Activated T-helper 2 cell treated with anti-CD3 and anti-CD28 coated beads, Interferon-gamma antibody, Interleukin-2, Interleukin-4, amounts not matched to agents 10 μg/mL and 5 μg/mL and 100 μg/mL, durations not matched to agents 14 hours and 24 hours and 36 hours (primary cell): ENCODE measurements at regions not wholly inside any gene's neighbourhood (a gene's known extent, or its start where the extent isn't known, plus 50 kb on each side); places are given as distances from the start of the nearest gene placed in this dataset.

ENCODE experiments used
- DNase-seq: peaks from one replicate; pipeline ENCODE4 v3.0.0; 2021; ENCODE audit warnings: low spot score
- H3K27ac Mint-ChIP-seq: one replicate; pipeline ENCODE4 v1.8.0; 2021; ENCODE audit warnings: mixed read lengths
- H3K27me3 Mint-ChIP-seq: one replicate; pipeline ENCODE4 v1.8.0; 2021; ENCODE audit warnings: low read depth, mixed read lengths
- H3K36me3 Mint-ChIP-seq: one replicate; pipeline ENCODE4 v1.8.0; 2021; ENCODE audit warnings: low read depth, mixed read lengths
- H3K4me1 Mint-ChIP-seq: one replicate; pipeline ENCODE4 v1.8.0; 2021; ENCODE audit warnings: low read depth, mixed read lengths
- H3K4me3 Mint-ChIP-seq: one replicate; pipeline ENCODE4 v1.8.0; 2021; ENCODE audit warnings: low read depth, mild to moderate bottlenecking, moderate library complexity, mixed read lengths
- H3K9me3 Mint-ChIP-seq: one replicate; pipeline ENCODE4 v1.8.0; 2021; ENCODE audit warnings: mixed read lengths
- intact Hi-C: fragments of 100-400 bp; cut with micrococcal nuclease; formaldehyde crosslinking; loops from one replicate; pipeline ENCODE4 v1.15.1; 2023

GRCh38 chr4:177163532-177163931 lies 146.1 kb upstream of the NEIL3 start:
- Mint-ChIP-seq H3K36me3 (peaks cover 5% of the 10 kb centered on the region), H3K4me1 (peaks cover 14% of the 10 kb centered on the region), H3K27ac (no peak overlapping the region), H3K4me3 (no peak overlapping the region), H3K9me3 (no peaks in the 10 kb centered on the region), H3K27me3 (peaks cover 2% of the 10 kb centered on the region)
- intact Hi-C loops = no loop called here
- DNase-seq = no peak

- Mint-ChIP-seq H3K27me3 (no peaks in the 10 kb centered on the region), H3K4me3 (no peak overlapping the region), H3K4me1 (no peaks in the 10 kb centered on the region), H3K27ac (no peak overlapping the region), H3K9me3 (peaks cover 8% of the 10 kb centered on the region), H3K36me3 (peaks cover 6% of the 10 kb centered on the region)
- no peak for DNase-seq
- intact Hi-C loops = no loop called here
Measured at GRCh38 chr4:177171588-177171987, 138.1 kb upstream of the NEIL3 start.

GRCh38 chr4:177175473-177175872 lies 134.2 kb upstream of the NEIL3 start:
- no peak for DNase-seq
- H3K4me3 Mint-ChIP-seq = no peak overlapping the region
- intact Hi-C loops = no loop called here
- H3K36me3 Mint-ChIP-seq = peaks cover 6% of the 10 kb centered on the region
- no peaks in the 10 kb centered on the region for H3K4me1 Mint-ChIP-seq
- H3K27me3 Mint-ChIP-seq = no peaks in the 10 kb centered on the region
- no peak overlapping the region for H3K27ac Mint-ChIP-seq
- H3K9me3 Mint-ChIP-seq = peaks cover 8% of the 10 kb centered on the region

DNA sequence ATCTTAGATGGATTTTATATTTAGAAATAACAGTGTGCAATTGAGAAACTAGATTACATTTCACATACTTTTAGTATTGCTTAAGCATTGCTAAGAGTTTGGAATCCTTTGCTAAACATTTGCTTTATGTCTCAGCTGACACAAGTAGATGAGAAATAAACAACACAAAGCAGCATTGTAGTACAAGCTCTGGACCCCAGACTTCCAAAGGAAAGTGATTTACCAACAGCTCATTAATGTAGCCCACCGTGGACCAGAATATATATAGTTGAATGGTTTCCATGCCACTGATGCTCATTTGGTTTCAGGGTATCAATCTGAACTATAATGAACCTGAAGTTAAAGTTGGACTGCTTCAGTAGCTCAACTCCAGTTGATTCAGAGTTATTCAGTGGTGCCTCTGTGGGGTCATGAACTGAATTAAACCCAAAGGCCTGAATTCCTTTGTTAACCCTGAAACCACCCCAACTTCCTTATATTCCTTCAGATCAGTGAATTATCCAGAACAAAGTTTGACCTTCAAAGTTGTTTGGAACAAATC lies 132.1 kb upstream of the NEIL3 start:
- H3K36me3 Mint-ChIP-seq = no peaks in the 10 kb centered on the region
- no peaks in the 10 kb centered on the region for H3K4me1 Mint-ChIP-seq
- H3K27me3 Mint-ChIP-seq = no peaks in the 10 kb centered on the region
- intact Hi-C loops = no loop called here
- no peak for DNase-seq
- no peak overlapping the region for H3K27ac Mint-ChIP-seq
- H3K9me3 Mint-ChIP-seq = no peaks in the 10 kb centered on the region
- no peak overlapping the region for H3K4me3 Mint-ChIP-seq

DNA sequence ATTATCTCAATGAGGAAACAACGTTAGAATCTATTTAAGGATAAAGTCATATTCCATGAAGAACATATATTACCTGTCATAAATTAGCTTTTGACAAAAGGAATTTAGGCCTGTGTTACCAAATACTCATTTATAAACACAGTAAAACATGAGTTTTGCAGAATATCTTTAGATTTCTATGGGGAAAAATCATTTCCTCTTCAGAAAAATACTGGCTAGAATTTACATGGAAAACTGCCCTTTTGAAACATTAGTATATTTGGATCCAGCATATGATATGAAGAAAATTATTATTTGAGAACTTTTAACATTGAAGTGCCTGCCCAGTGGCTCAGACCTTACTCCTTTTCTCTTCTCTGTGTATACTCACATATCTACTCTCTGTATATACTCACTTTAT lies 131.4 kb upstream of the NEIL3 start:
- Mint-ChIP-seq H3K36me3 (no peaks in the 10 kb centered on the region), H3K4me1 (no peaks in the 10 kb centered on the region), H3K27me3 (no peaks in the 10 kb centered on the region), H3K9me3 (no peaks in the 10 kb centered on the region), H3K27ac (no peak overlapping the region), H3K4me3 (no peak overlapping the region)
- DNase-seq = no peak
- intact Hi-C loops = no loop called here

- Mint-ChIP-seq H3K27ac (no peak overlapping the region), H3K4me3 (no peak overlapping the region), H3K4me1 (peaks cover 4% of the 10 kb centered on the region), H3K27me3 (no peaks in the 10 kb centered on the region), H3K9me3 (no peaks in the 10 kb centered on the region), H3K36me3 (no peaks in the 10 kb centered on the region)
- DNase-seq = no peak
- intact Hi-C loops = no loop called here
Measured at GRCh38 chr4:177182166-177182565, 127.5 kb upstream of the NEIL3 start.

DNA sequence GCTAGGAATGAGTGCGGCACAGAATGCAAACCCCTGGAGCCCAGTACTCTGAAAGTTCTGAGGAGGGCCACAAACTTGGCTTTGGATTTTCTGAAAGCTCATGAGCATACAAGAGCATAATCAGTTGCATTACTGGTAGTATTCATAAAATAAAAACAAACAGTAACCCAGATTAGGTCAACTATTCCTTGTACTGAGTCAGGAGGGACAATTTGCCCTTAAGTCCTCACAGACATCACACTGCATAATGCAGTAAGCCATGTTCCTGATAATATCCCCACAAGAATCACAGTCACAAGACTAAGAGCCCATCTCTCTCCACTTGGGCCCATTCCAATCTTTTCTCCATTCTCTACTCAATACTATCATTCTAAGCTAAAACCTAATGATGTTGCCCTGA lies 126.9 kb upstream of the NEIL3 start:
- intact Hi-C loops = no loop called here

DNA sequence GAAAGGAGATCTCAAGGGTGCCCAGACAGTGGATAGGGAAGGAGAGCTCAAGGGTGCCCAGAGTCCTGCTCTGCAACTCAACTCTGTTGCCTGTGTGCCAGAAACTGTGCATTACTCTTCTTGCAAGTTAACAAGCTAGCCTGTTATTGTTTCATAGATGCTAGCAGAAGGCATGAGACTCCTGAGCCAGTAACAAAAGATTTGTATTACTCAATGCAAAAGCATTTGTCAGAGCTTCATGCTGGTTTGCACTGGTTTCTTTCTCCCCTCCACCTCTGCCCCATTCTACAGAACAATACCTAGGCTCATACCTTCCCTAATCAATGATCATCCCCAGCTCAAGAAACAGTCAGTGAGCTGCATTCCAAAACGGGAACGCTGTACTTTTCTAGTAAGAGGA lies 124.5 kb upstream of the NEIL3 start:
- Mint-ChIP-seq H3K27me3 (no peaks in the 10 kb centered on the region), H3K4me3 (no peak overlapping the region), H3K4me1 (peaks cover 4% of the 10 kb centered on the region), H3K9me3 (no peaks in the 10 kb centered on the region), H3K36me3 (no peaks in the 10 kb centered on the region), H3K27ac (peak overlapping the region; percentile 40)
- intact Hi-C loops = no loop called here
- DNase-seq = no peak

More for the DNA sequence above, 126.9 kb upstream of the NEIL3 start:
- Mint-ChIP-seq H3K9me3 (no peaks in the 10 kb centered on the region), H3K27ac (no peak overlapping the region), H3K4me3 (no peak overlapping the region), H3K27me3 (no peaks in the 10 kb centered on the region), H3K36me3 (no peaks in the 10 kb centered on the region), H3K4me1 (peaks cover 4% of the 10 kb centered on the region)
- no peak for DNase-seq

DNA sequence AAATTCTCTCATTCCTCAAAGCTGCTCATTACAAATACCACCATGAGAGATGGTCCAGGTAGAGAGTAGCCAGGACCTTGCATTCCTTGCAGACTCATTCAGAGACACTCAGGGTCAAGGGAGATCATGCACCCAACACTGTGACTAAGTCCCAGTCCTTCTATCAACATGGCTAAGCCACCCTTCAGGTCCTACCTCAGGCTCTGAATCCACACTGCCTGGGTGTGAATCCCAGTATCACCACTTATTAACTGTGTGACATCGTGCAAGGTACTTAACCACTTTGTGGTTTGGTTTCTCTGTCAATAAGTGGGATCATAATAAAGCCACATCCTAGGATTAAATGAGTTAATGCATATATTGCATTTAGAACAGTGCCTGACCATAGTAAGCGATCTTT lies 124.1 kb upstream of the NEIL3 start:
- Mint-ChIP-seq H3K27me3 (no peaks in the 10 kb centered on the region), H3K9me3 (no peaks in the 10 kb centered on the region), H3K36me3 (no peaks in the 10 kb centered on the region), H3K4me3 (no peak overlapping the region), H3K4me1 (peaks cover 4% of the 10 kb centered on the region), H3K27ac (no peak overlapping the region)
- intact Hi-C loops = no loop called here
- DNase-seq = no peak

GRCh38 chr4:177187371-177187770 lies 122.3 kb upstream of the NEIL3 start:
- Mint-ChIP-seq H3K27me3 (no peaks in the 10 kb centered on the region), H3K4me3 (no peak overlapping the region), H3K9me3 (no peaks in the 10 kb centered on the region), H3K36me3 (no peaks in the 10 kb centered on the region), H3K4me1 (peaks cover 4% of the 10 kb centered on the region), H3K27ac (no peak overlapping the region)
- intact Hi-C loops = no loop called here
- no peak for DNase-seq

GRCh38 chr4:177190995-177191580 lies 118.6 kb upstream of the NEIL3 start:
- no peaks in the 10 kb centered on the region for H3K9me3 Mint-ChIP-seq
- no peaks in the 10 kb centered on the region for H3K27me3 Mint-ChIP-seq
- H3K4me1 Mint-ChIP-seq = no peaks in the 10 kb centered on the region
- intact Hi-C loops = no loop called here
- no peak overlapping the region for H3K27ac Mint-ChIP-seq
- H3K4me3 Mint-ChIP-seq = no peak overlapping the region
- no peaks in the 10 kb centered on the region for H3K36me3 Mint-ChIP-seq
- no peak for DNase-seq

DNA sequence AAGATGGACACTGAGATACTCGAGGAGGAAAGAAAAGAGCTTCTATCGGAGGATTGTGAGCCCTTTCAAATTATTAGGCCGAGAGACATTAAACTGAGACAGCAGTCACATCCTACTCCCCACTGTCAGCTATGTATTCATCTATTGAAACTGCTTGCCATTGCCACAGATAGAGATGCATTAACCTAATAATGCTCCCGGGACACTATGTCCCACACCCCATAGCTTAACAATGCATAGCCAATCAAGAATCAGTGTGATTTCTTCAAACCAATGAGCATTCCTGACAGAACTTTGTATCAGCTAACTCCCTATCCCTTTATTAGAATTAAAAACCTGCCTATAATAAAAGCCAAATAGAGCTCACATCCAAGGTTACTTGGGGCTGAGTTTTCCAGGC lies 118.1 kb upstream of the NEIL3 start:
- intact Hi-C loops = no loop called here
- Mint-ChIP-seq H3K27ac (no peak overlapping the region), H3K36me3 (no peaks in the 10 kb centered on the region), H3K4me3 (no peak overlapping the region), H3K9me3 (peaks cover under 1% of the 10 kb centered on the region), H3K4me1 (no peaks in the 10 kb centered on the region), H3K27me3 (no peaks in the 10 kb centered on the region)
- no peak for DNase-seq

GRCh38 chr4:177191991-177192390 lies 117.7 kb upstream of the NEIL3 start:
- Mint-ChIP-seq H3K27ac (no peak overlapping the region), H3K27me3 (no peaks in the 10 kb centered on the region), H3K9me3 (peaks cover 5% of the 10 kb centered on the region), H3K36me3 (no peaks in the 10 kb centered on the region), H3K4me1 (no peaks in the 10 kb centered on the region), H3K4me3 (no peak overlapping the region)
- intact Hi-C loops = no loop called here
- DNase-seq = no peak
